ENCODE measurements at regions not wholly inside any gene's neighbourhood (a gene's known extent, or its start where the extent isn't known, plus 50 kb on each side); places are given as distances from the start of the nearest gene placed in this dataset.

DNA sequence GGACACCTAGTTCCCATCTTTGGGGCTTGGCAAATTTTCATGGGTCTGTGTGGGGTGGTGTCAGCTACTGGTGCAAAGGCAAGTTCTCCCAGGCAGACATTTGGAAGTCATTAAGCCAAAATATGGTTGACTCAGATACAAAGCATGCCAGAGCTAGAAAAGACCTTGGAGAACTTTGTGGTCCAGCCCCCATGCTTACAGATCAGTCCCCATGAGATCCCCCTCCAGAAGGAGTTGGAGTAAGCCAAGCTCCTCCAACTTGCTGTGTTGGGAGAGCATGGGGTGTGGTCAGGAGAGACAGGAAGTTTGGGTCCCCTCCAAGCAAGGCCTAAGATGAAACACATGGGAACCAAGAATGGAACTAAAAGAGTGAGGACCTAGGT, 224.5 kb downstream of the CYP26B1 start:
- H3K36me3 ChIP-seq (ENCODE audit: control insufficient read depth in 2 of 2, insufficient read depth in 2 of 2, low read length in 1 of 2): no peaks in the 10 kb centered on the region
- no peaks in the 10 kb centered on the region for H3K4me1 ChIP-seq (ENCODE audit: control insufficient read depth, insufficient read depth, low read length)
- H4K20me1 ChIP-seq (ENCODE audit: control insufficient read depth, insufficient read depth): no peaks in the 10 kb centered on the region
- no peaks in the 10 kb centered on the region for H3K27me3 ChIP-seq (replicated peaks in 1 of 2; ENCODE audit: control insufficient read depth in 2 of 2, insufficient read depth in 2 of 2, low read length in 1 of 2)
- no TSS peak for BruUV-seq (replicated peaks)
- ChIA-PET POLR2A (no interaction called here), SMC1A (ENCODE audit: uncharacterized antibody, unreplicated experiment) (interaction anchor here (1.1 to 2.7 kb wide), 6 partner anchors 11 to 823 kb away, joined by 3 to 13 read pairs (median 4); no protein-coding TSS in a partner anchor), CTCF (interaction anchor here (0.9 to 4.3 kb wide), 16 partner anchors 8 to 822 kb away, joined by 3 to 32 read pairs (median 6); no protein-coding TSS in a partner anchor), RAD21 (ENCODE audit: unreplicated experiment) (interaction anchor here (1.0 to 2.4 kb wide), 4 partner anchors 227 to 821 kb away, joined by 3 to 10 read pairs (median 7); no protein-coding TSS in a partner anchor)
- ATAC-seq (no peak), DNase-seq (ENCODE audit: low read depth, low spot score) (no peak), FAIRE-seq (no peak)
- no peaks in the 10 kb centered on the region for H3K79me2 ChIP-seq (ENCODE audit: control insufficient read depth, insufficient read depth, low read length)
- no peak overlapping the region for H3K4me3 ChIP-seq
- H3K9ac ChIP-seq (ENCODE audit: control insufficient read depth, insufficient read depth, low read length): no peak overlapping the region
- H3K4me2 ChIP-seq (ENCODE audit: control insufficient read depth, insufficient read depth): no peak overlapping the region
- intact Hi-C loops (cut with micrococcal nuclease; ENCODE audit: unreplicated experiment) (loop anchor here (5.0 kb wide), 2 partner anchors 214 to 376 kb away; no protein-coding TSS in a partner anchor), in situ Hi-C loops (cut with MboI) (no loop called here)
- no peak for TF ChIP-seq GABPA (IDR thresholded peaks at IDR 0.05; ENCODE audit: low read depth)
- TF ChIP-seq FOS (IDR thresholded peaks at IDR 0.05; ENCODE audit: borderline replicate concordance, extremely low read depth, insufficient read length): no peak
- TF ChIP-seq NFIC (IDR thresholded peaks at IDR 0.05; ENCODE audit: low read depth, low read length): no peak
- TF ChIP-seq SUPT20H (IDR thresholded peaks at IDR 0.05; ENCODE audit: borderline replicate concordance, control insufficient read depth, low read depth, low read length): no peak
- no peak for TF ChIP-seq ZNF622 (IDR thresholded peaks at IDR 0.05)
- no peak overlapping the region for H3K27ac ChIP-seq (ENCODE audit: control insufficient read depth, insufficient read depth)
- no peaks in the 10 kb centered on the region for H3K9me3 ChIP-seq (replicated peaks; ENCODE audit: control insufficient read depth, insufficient read depth, low read length)
- no peak overlapping the region for H2AFZ ChIP-seq (ENCODE audit: control insufficient read depth, low read depth, low read length)

DNA sequence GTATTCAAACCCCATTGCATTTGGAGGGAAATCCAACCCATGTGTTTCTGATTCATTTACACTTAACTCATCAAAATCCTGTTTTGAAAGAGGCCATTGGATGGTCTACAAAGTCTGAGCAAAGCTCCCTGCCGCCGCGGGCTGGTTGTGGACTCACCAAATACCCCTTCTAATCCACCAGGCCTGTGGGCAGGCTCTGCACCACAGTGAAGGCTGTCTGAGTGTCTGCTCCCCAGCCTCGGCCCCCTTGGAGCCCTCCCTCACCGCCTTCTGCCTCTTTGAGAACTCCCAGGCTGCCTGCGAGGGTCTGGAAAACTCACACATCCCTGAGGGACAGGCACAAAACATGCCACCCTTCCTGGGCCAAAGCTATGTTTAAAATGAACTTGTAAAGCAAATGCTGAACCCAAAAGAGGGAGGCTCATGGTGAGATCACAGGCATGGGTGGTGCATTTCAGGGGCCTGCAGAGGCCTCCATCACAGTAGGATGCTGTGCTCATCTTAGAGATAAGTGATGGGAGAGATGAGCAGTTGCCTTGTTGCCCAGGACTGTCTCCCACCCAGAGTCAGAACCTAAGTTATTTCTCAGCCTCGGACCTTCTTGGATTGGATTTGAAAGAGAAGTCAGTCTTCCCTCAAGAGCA, 225.0 kb downstream of the CYP26B1 start:
- Histone ChIP-seq H3K36me3 (ENCODE audit: control insufficient read depth in 2 of 2, insufficient read depth in 2 of 2, low read length in 1 of 2) (no peaks in the 10 kb centered on the region), H2AFZ (ENCODE audit: control insufficient read depth, low read depth, low read length) (no peak overlapping the region), H3K4me1 (ENCODE audit: control insufficient read depth, insufficient read depth, low read length) (no peaks in the 10 kb centered on the region), H3K27ac (ENCODE audit: control insufficient read depth, insufficient read depth) (no peak overlapping the region), H3K4me3 (no peak overlapping the region), H3K27me3 (replicated peaks in 1 of 2; ENCODE audit: control insufficient read depth in 2 of 2, insufficient read depth in 2 of 2, low read length in 1 of 2) (no peaks in the 10 kb centered on the region), H4K20me1 (ENCODE audit: control insufficient read depth, insufficient read depth) (no peaks in the 10 kb centered on the region), H3K79me2 (ENCODE audit: control insufficient read depth, insufficient read depth, low read length) (no peaks in the 10 kb centered on the region), H3K9me3 (replicated peaks; ENCODE audit: control insufficient read depth, insufficient read depth, low read length) (no peaks in the 10 kb centered on the region), H3K4me2 (ENCODE audit: control insufficient read depth, insufficient read depth) (no peak overlapping the region), H3K9ac (ENCODE audit: control insufficient read depth, insufficient read depth, low read length) (no peak overlapping the region)
- 38% methylated on average over 7 of the region's 7 CpGs for WGBS (ENCODE audit: insufficient coverage, insufficient replicate concordance, low lambda C conversion rate, missing lambda C conversion rate)
- no peak for ATAC-seq
- no TSS peak for BruUV-seq (replicated peaks)
- ChIA-PET SMC1A (ENCODE audit: uncharacterized antibody, unreplicated experiment) (interaction anchor here (0.7 to 2.7 kb wide), 3 partner anchors 11 to 375 kb away, joined by 3 to 13 read pairs (median 4); no protein-coding TSS in a partner anchor), RAD21 (ENCODE audit: unreplicated experiment) (interaction anchor here (1.6 to 2.4 kb wide), 2 partner anchors 657 to 822 kb away, joined by 4 to 10 read pairs; no protein-coding TSS in a partner anchor), POLR2A (no interaction called here), CTCF (interaction anchor here (1.2 to 4.3 kb wide), 11 partner anchors 7 to 824 kb away, joined by 3 to 32 read pairs (median 10); no protein-coding TSS in a partner anchor)
- no peak for FAIRE-seq
- in situ Hi-C loops (cut with MboI) (no loop called here), intact Hi-C loops (cut with micrococcal nuclease; ENCODE audit: unreplicated experiment) (loop anchor here (5.0 kb wide), 2 partner anchors 215 to 375 kb away; no protein-coding TSS in a partner anchor)
- TF ChIP-seq, protein P1, sequence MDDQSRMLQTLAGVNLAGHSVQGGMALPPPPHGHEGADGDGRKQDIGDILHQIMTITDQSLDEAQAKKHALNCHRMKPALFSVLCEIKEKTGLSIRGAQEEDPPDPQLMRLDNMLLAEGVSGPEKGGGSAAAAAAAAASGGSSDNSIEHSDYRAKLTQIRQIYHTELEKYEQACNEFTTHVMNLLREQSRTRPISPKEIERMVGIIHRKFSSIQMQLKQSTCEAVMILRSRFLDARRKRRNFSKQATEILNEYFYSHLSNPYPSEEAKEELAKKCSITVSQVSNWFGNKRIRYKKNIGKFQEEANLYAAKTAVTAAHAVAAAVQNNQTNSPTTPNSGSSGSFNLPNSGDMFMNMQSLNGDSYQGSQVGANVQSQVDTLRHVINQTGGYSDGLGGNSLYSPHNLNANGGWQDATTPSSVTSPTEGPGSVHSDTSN (IDR thresholded peaks at IDR 0.05; ENCODE audit: insufficient replicate concordance, low read depth, low read length): no peak
- DNase-seq (ENCODE audit: low read depth, low spot score): no peak

Data from GM12878 (cell line).